MM.1S (cell line): ENCODE measurements at regions not wholly inside any gene's neighbourhood (a gene's known extent, or its start where the extent isn't known, plus 50 kb on each side); places are given as distances from the start of the nearest gene placed in this dataset.

Source experiments
- EZH2 ChIP-seq: fragments of 300-600 bp; sonication (generic); optimal IDR thresholded peaks from 2 replicates; pipeline ENCODE3; 2017; ENCODE audit warnings: low read depth, mild to moderate bottlenecking, antibody characterized with exemption, low read length, mixed read lengths
- EZH2phosphoT487 ChIP-seq: fragments of 300-600 bp; sonication (generic); IDR thresholded peaks from 2 replicates; pipeline ENCODE4 v1.6.1; 2018; ENCODE audit warnings: antibody characterized with exemption, low read length
- TF ChIP-seq, protein P1 (sequence below): fragments of 300-600 bp; sonication (generic); IDR thresholded peaks from 2 replicates; pipeline ENCODE4 v1.5.1; 2016; ENCODE audit warnings: antibody characterized with exemption, low read length, mixed read lengths

DNA sequence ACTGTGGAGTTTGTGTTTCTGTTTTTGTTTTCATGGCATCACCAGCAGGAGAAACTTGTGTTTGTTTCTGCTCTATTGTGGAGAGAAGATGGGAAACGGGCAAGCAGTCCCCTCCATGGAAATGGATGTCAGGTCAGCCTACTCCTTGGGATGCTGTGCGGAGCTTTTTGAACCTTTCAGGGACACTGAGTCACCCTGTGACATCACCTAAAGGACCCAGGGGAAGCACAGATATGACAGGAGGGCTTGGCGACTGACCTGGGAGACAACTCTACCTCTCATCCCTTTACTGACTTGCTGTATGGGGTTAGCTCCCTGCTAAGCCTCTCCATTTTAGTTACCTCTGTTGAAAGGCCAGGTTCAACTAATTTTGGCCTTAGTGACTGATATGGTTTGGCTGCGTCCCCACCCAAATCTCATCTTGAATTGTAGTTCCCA, 706.9 kb upstream of the TMEM132C start:
- TF ChIP-seq, protein P1, sequence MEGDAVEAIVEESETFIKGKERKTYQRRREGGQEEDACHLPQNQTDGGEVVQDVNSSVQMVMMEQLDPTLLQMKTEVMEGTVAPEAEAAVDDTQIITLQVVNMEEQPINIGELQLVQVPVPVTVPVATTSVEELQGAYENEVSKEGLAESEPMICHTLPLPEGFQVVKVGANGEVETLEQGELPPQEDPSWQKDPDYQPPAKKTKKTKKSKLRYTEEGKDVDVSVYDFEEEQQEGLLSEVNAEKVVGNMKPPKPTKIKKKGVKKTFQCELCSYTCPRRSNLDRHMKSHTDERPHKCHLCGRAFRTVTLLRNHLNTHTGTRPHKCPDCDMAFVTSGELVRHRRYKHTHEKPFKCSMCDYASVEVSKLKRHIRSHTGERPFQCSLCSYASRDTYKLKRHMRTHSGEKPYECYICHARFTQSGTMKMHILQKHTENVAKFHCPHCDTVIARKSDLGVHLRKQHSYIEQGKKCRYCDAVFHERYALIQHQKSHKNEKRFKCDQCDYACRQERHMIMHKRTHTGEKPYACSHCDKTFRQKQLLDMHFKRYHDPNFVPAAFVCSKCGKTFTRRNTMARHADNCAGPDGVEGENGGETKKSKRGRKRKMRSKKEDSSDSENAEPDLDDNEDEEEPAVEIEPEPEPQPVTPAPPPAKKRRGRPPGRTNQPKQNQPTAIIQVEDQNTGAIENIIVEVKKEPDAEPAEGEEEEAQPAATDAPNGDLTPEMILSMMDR = no peak
- no peak for TF ChIP-seq EZH2
- no peak for TF ChIP-seq EZH2phosphoT487
